Colonic mucosa (tissue), 4 donors: ENCODE measurements at regions not wholly inside any gene's neighbourhood (a gene's known extent, or its start where the extent isn't known, plus 50 kb on each side); places are given as distances from the start of the nearest gene placed in this dataset.

Experiments used
- DNase-seq: peaks from one replicate; pipeline ENCODE4 v3.0.0-alpha.2; 2020
- H3K27ac ChIP-seq: fragments of 200-600 bp; one replicate; pipeline ENCODE4 v1.8.0; 2021
- H3K27me3 ChIP-seq: fragments of 200-600 bp; one replicate; pipeline ENCODE4 v1.8.0; 2021
- H3K36me3 ChIP-seq: fragments of 200-600 bp; one replicate; pipeline ENCODE4 v1.8.0; 2021
- H3K4me1 ChIP-seq: fragments of 200-600 bp; one replicate; pipeline ENCODE4 v1.8.0; 2021; ENCODE audit warnings: mild to moderate bottlenecking
- H3K4me3 ChIP-seq: fragments of 200-600 bp; one replicate; pipeline ENCODE4 v1.8.0; 2021
- H3K9ac ChIP-seq, 2 donors: one replicate each; pipeline ENCODE4 v1.7.0; 2013; ENCODE audit warnings: control low read depth in 2 of 2, low read depth in 2 of 2, low read length in 2 of 2
- H3K9me3 ChIP-seq: fragments of 200-600 bp; one replicate; pipeline ENCODE4 v1.8.0; 2021
- CTCF ChIP-seq: fragments of 200-600 bp; IDR thresholded peaks from one replicate; pipeline ENCODE4 v1.8.0; 2022; ENCODE audit warnings: antibody characterized with exemption, mild to moderate bottlenecking
- intact Hi-C: fragments of 100-400 bp; cut with DNase I; formaldehyde crosslinking; loops from one replicate; pipeline ENCODE4 v1.14.1; 2022
- donor health status: healthy.
- donor health status: DM: no; HTN: no; CAD: no.
- donor health status: DM: no; HTN: no; CAD: no.

GRCh38 chr21:18529254-18529653, 125.7 kb upstream of the TMPRSS15 start:
- Histone ChIP-seq H3K4me1 (no peaks in the 10 kb centered on the region), H3K27ac (no peak overlapping the region), H3K36me3 (no peaks in the 10 kb centered on the region), H3K4me3 (no peak overlapping the region), H3K9me3 (no peaks in the 10 kb centered on the region), H3K27me3 (no peaks in the 10 kb centered on the region), H3K9ac (no peak overlapping the region)
- no peak for TF ChIP-seq CTCF
- DNase-seq: no peak
- intact Hi-C loops: no loop called here

GRCh38 chr21:18542081-18542480, 138.5 kb upstream of the TMPRSS15 start:
- H3K27ac ChIP-seq: no peak overlapping the region
- TF ChIP-seq CTCF: no peak
- H3K9ac ChIP-seq: no peak overlapping the region
- intact Hi-C loops: no loop called here
- H3K27me3 ChIP-seq: no peaks in the 10 kb centered on the region
- H3K4me3 ChIP-seq: no peak overlapping the region
- H3K4me1 ChIP-seq: no peaks in the 10 kb centered on the region
- DNase-seq: no peak
- H3K9me3 ChIP-seq: no peaks in the 10 kb centered on the region
- no peaks in the 10 kb centered on the region for H3K36me3 ChIP-seq

- Histone ChIP-seq H3K27me3 (no peaks in the 10 kb centered on the region), H3K9ac (no peak overlapping the region), H3K9me3 (no peaks in the 10 kb centered on the region), H3K4me3 (no peak overlapping the region), H3K36me3 (no peaks in the 10 kb centered on the region), H3K4me1 (no peaks in the 10 kb centered on the region), H3K27ac (no peak overlapping the region)
- no peak for TF ChIP-seq CTCF
- intact Hi-C loops: no loop called here
- DNase-seq: no peak
Observed at GRCh38 chr21:18545908-18546307, 142.3 kb upstream of the TMPRSS15 start.

- intact Hi-C loops: no loop called here
- no peak for TF ChIP-seq CTCF
- Histone ChIP-seq H3K9ac (no peak overlapping the region), H3K27me3 (no peaks in the 10 kb centered on the region), H3K27ac (no peak overlapping the region), H3K4me3 (no peak overlapping the region), H3K4me1 (no peaks in the 10 kb centered on the region), H3K36me3 (no peaks in the 10 kb centered on the region), H3K9me3 (no peaks in the 10 kb centered on the region)
- DNase-seq: no peak
Observed at GRCh38 chr21:18547347-18547746, 143.8 kb upstream of the TMPRSS15 start.

GRCh38 chr21:18548249-18548648, 144.7 kb upstream of the TMPRSS15 start:
- no peaks in the 10 kb centered on the region for H3K27me3 ChIP-seq
- H3K9ac ChIP-seq: no peak overlapping the region
- H3K36me3 ChIP-seq: no peaks in the 10 kb centered on the region
- no peak for TF ChIP-seq CTCF
- intact Hi-C loops: no loop called here
- no peak overlapping the region for H3K4me3 ChIP-seq
- H3K27ac ChIP-seq: no peak overlapping the region
- H3K9me3 ChIP-seq: no peaks in the 10 kb centered on the region
- H3K4me1 ChIP-seq: no peaks in the 10 kb centered on the region
- no peak for DNase-seq
